Hippocampal formation (tissue), 2 donors: ENCODE measurements at regions not wholly inside any gene's neighbourhood (a gene's known extent, or its start where the extent isn't known, plus 50 kb on each side); places are given as distances from the start of the nearest gene placed in this dataset.
"Not testable (repeated sequence)": the region's sequence is repeated elsewhere in the genome, so short reads cannot be mapped to it uniquely, and the experiment has no call there.

ENCODE experiments used
- DNase-seq, 2 donors: peaks; one replicate each; lab custom pipeline; 2025; lab: John Stamatoyannopoulos, UW

- DNase-seq: no peak
These were observed 273.8 kb downstream of the RPS6KC1 start for GRCh38 chr1:213324859-213325258.

GRCh38 chr1:213325482-213325881 lies 274.4 kb downstream of the RPS6KC1 start:
- no peak for DNase-seq

GRCh38 chr1:213326281-213327016 lies 275.4 kb downstream of the RPS6KC1 start:
- DNase-seq: peak in 1 of 2 donors; percentile 6

- no peak for DNase-seq
These were observed 276.1 kb downstream of the RPS6KC1 start for GRCh38 chr1:213327017-213327667.

GRCh38 chr1:213329406-213330008 lies 278.5 kb downstream of the RPS6KC1 start:
- DNase-seq: no peak

GRCh38 chr1:213330281-213330680 lies 279.2 kb downstream of the RPS6KC1 start:
- DNase-seq: no peak

GRCh38 chr1:213331631-213332175 lies 280.7 kb downstream of the RPS6KC1 start:
- DNase-seq: no peak

GRCh38 chr1:213332491-213332890 lies 281.4 kb downstream of the RPS6KC1 start:
- no peak for DNase-seq

- no peak for DNase-seq
These were observed 282.1 kb downstream of the RPS6KC1 start for GRCh38 chr1:213333121-213333520.

- no peak for DNase-seq
These were observed 284.0 kb downstream of the RPS6KC1 start for GRCh38 chr1:213335084-213335483.

GRCh38 chr1:213337025-213337678 lies 286.1 kb downstream of the RPS6KC1 start:
- DNase-seq: no peak

GRCh38 chr1:213340593-213340992 lies 289.6 kb downstream of the RPS6KC1 start:
- DNase-seq: no peak

GRCh38 chr1:213345621-213346020 lies 294.6 kb downstream of the RPS6KC1 start:
- DNase-seq: no peak

- no peak for DNase-seq
These were observed 306.4 kb downstream of the RPS6KC1 start for GRCh38 chr1:213357403-213357802.

GRCh38 chr1:213358368-213358767 lies 307.3 kb downstream of the RPS6KC1 start:
- DNase-seq: not testable (repeated sequence)

- no peak for DNase-seq
These were observed 311.6 kb downstream of the RPS6KC1 start for GRCh38 chr1:213362598-213362997.

- DNase-seq: no peak
These were observed 315.2 kb downstream of the RPS6KC1 start for GRCh38 chr1:213366141-213366831.

- DNase-seq: no peak
These were observed 318.4 kb downstream of the RPS6KC1 start for GRCh38 chr1:213369465-213369864.

- DNase-seq: no peak
These were observed 319.5 kb downstream of the RPS6KC1 start for GRCh38 chr1:213370523-213370922.

- no peak for DNase-seq
These were observed 320.4 kb downstream of the RPS6KC1 start for GRCh38 chr1:213371525-213371846.

GRCh38 chr1:213371847-213372619 lies 321.0 kb downstream of the RPS6KC1 start:
- no peak for DNase-seq
